ENCODE measurements at regions not wholly inside any gene's neighbourhood (a gene's known extent, or its start where the extent isn't known, plus 50 kb on each side); places are given as distances from the start of the nearest gene placed in this dataset.

DNA sequence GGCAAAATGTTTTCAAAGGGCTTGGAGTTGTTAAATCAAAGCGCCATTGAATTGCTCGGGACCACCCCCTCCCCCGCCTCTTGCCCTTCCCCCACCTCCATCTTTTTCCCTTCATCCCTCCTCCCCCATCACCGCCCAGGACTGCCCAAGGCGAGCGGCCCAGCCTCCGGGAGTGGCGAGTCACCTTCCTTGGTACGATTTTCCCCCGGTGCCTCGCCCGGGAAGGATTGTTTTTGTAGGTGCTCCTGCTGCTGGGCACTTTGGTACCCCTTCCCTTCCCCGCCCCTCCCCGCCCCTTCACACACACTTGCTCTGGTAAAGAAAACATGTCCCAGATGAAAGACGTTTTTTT lies 61.2 kb downstream of the TMEM174 start:
- Histone ChIP-seq H3K9me3 (no peaks in the 10 kb centered on the region), H2AFZ (ENCODE audit: low read depth) (peak overlapping the region; percentile 92; the same call in 1 of the 2 replicates), H3K36me3 (replicated peaks in 1 of 2; ENCODE audit: control insufficient read depth in 1 of 2, insufficient read depth in 2 of 2, low read length in 1 of 2) (no peaks in the 10 kb centered on the region), H3K4me2 (0 out of 2 replicates have a peak overlapping the region, but pooled peaks have one; percentile 63), H3F3A (replicated peaks; ENCODE audit: insufficient read depth) (peaks cover 9% of the 10 kb centered on the region), H3K9ac (no peak overlapping the region), H3K27me3 (ENCODE audit: insufficient read depth) (no peaks in the 10 kb centered on the region), H3K9me2 (no peaks in the 10 kb centered on the region), H3K79me2 (ENCODE audit: insufficient read depth) (no peaks in the 10 kb centered on the region), H4K20me1 (ENCODE audit: insufficient read depth) (no peaks in the 10 kb centered on the region), H3K27ac (ENCODE audit: low read depth in 2 of 2, low read length in 1 of 2) (no peak overlapping the region), H3K4me3 (ENCODE audit: low read depth in 2 of 2, low read length in 1 of 2) (no peak overlapping the region), H3K4me1 (ENCODE audit: control insufficient read depth in 1 of 2, insufficient read depth in 2 of 2, low read depth in 1 of 2, low read length in 1 of 2) (peaks cover 0 to 17% of the 10 kb centered on the region in 2 experiments; a peak in 2 of 4 replicates)
- ChIA-PET CTCF (interaction anchor here (1.0 to 9.0 kb wide), 4 partner anchors 16 to 215 kb away, joined by 3 to 90 read pairs (median 4); partner anchors contain the start of gene FOXD1), POLR2A (no interaction called here)
- DNase-seq: no peak
- 42% methylated on average over 15 of the region's 15 CpGs for WGBS (ENCODE audit: low lambda C conversion rate)
- TF ChIP-seq EP300 (IDR thresholded peaks at IDR 0.05; ENCODE audit: borderline replicate concordance in 1 of 2, low read depth in 1 of 2, low read length in 1 of 2) (no peak), RCOR1 (IDR thresholded peaks at IDR 0.05; ENCODE audit: low read length) (no peak), MEF2A (IDR thresholded peaks at IDR 0.05; ENCODE audit: borderline replicate concordance, low read depth) (no peak), ELF1 (IDR thresholded peaks at IDR 0.05) (no peak), RAD21 (IDR thresholded peaks at IDR 0.05; ENCODE audit: low read length) (no peak), EZH2phosphoT487 (IDR thresholded peaks at IDR 0.05; ENCODE audit: borderline replicate concordance, low read depth) (no peak), GATA2 (CRISPR knock-in tag; IDR thresholded peaks at IDR 0.05) (no peak), CTCF (IDR thresholded peaks at IDR 0.05) (no peak), FOSL2 (IDR thresholded peaks at IDR 0.05; ENCODE audit: borderline replicate concordance, low read depth) (no peak), TCF12 (IDR thresholded peaks at IDR 0.05) (no peak), MAX (IDR thresholded peaks at IDR 0.05; ENCODE audit: low read depth) (no peak), TAF1 (IDR thresholded peaks at IDR 0.05; ENCODE audit: borderline replicate concordance, low read depth, low read length) (no peak), REST (IDR thresholded peaks at IDR 0.05; ENCODE audit: low read depth, low read length) (no peak), JUND (IDR thresholded peaks at IDR 0.05) (no peak)
- TF ChIP-seq, protein P1, sequence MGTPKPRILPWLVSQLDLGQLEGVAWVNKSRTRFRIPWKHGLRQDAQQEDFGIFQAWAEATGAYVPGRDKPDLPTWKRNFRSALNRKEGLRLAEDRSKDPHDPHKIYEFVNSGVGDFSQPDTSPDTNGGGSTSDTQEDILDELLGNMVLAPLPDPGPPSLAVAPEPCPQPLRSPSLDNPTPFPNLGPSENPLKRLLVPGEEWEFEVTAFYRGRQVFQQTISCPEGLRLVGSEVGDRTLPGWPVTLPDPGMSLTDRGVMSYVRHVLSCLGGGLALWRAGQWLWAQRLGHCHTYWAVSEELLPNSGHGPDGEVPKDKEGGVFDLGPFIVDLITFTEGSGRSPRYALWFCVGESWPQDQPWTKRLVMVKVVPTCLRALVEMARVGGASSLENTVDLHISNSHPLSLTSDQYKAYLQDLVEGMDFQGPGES (IDR thresholded peaks at IDR 0.05; ENCODE audit: low read depth, low read length): no peak
- TF ChIP-seq, protein P2, sequence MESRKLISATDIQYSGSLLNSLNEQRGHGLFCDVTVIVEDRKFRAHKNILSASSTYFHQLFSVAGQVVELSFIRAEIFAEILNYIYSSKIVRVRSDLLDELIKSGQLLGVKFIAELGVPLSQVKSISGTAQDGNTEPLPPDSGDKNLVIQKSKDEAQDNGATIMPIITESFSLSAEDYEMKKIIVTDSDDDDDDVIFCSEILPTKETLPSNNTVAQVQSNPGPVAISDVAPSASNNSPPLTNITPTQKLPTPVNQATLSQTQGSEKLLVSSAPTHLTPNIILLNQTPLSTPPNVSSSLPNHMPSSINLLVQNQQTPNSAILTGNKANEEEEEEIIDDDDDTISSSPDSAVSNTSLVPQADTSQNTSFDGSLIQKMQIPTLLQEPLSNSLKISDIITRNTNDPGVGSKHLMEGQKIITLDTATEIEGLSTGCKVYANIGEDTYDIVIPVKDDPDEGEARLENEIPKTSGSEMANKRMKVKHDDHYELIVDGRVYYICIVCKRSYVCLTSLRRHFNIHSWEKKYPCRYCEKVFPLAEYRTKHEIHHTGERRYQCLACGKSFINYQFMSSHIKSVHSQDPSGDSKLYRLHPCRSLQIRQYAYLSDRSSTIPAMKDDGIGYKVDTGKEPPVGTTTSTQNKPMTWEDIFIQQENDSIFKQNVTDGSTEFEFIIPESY (IDR thresholded peaks at IDR 0.05; ENCODE audit: borderline replicate concordance, low read depth): no peak
- TF ChIP-seq, protein P3, sequence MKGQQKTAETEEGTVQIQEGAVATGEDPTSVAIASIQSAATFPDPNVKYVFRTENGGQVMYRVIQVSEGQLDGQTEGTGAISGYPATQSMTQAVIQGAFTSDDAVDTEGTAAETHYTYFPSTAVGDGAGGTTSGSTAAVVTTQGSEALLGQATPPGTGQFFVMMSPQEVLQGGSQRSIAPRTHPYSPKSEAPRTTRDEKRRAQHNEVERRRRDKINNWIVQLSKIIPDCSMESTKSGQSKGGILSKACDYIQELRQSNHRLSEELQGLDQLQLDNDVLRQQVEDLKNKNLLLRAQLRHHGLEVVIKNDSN (IDR thresholded peaks at IDR 0.05; ENCODE audit: borderline replicate concordance, low read depth): no peak
- TF ChIP-seq, protein P4, sequence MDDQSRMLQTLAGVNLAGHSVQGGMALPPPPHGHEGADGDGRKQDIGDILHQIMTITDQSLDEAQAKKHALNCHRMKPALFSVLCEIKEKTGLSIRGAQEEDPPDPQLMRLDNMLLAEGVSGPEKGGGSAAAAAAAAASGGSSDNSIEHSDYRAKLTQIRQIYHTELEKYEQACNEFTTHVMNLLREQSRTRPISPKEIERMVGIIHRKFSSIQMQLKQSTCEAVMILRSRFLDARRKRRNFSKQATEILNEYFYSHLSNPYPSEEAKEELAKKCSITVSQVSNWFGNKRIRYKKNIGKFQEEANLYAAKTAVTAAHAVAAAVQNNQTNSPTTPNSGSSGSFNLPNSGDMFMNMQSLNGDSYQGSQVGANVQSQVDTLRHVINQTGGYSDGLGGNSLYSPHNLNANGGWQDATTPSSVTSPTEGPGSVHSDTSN (IDR thresholded peaks at IDR 0.05): no peak
